Peyer's patch (tissue), 4 donors: ENCODE measurements at regions not wholly inside any gene's neighbourhood (a gene's known extent, or its start where the extent isn't known, plus 50 kb on each side); places are given as distances from the start of the nearest gene placed in this dataset.

Experiments
- DNase-seq, 3 donors: peaks; one replicate each; pipeline ENCODE4 v3.0.0-alpha.2; 2017 to 2019
- H3K27ac ChIP-seq, 4 donors: fragments of 200-600 bp; sonication (generic); one replicate each; pipeline ENCODE4 v1.5.1; 2016 to 2019
- H3K27me3 ChIP-seq, 2 donors: fragments of 200-600 bp; sonication (generic); one replicate each; pipeline ENCODE4 v1.5.1; 2019
- H3K36me3 ChIP-seq, 3 donors: fragments of 200-600 bp; sonication (generic); one replicate each; pipeline ENCODE4 v1.5.1; 2016 to 2019
- H3K4me1 ChIP-seq, 4 donors: fragments of 200-600 bp; sonication (generic); one replicate each; pipeline ENCODE4 v1.5.1; 2016 to 2019
- H3K4me3 ChIP-seq, 4 donors: fragments of 200-600 bp; sonication (generic); 1 replicate in 3 of 4; 2 replicates in 1 of 4; pipeline ENCODE4 v1.5.1; 2016 to 2019; ENCODE audit warnings: mild to moderate bottlenecking in 1 of 4
- H3K9me3 ChIP-seq, 4 donors: fragments of 200-600 bp; sonication (generic); one replicate each; pipeline ENCODE4 v1.5.1; 2016 to 2019; ENCODE audit warnings: mild to moderate bottlenecking in 1 of 4
- POLR2A ChIP-seq, 2 donors: fragments of 450-650 bp; IDR thresholded peaks; one replicate each; pipeline ENCODE4 v1.5.1; 2017; ENCODE audit warnings: antibody characterized with exemption in 2 of 2, mild to moderate bottlenecking in 2 of 2, moderate library complexity in 2 of 2
- TF ChIP-seq, protein P1 (sequence below), 6 experiments: fragments of 450-650 bp in 4 of 6; fragments of 200-600 bp in 2 of 6; sonication (generic) in 1 of 6; IDR thresholded peaks; one replicate each; pipeline ENCODE4 v1.5.1; 2017 to 2019; ENCODE audit warnings: antibody characterized with exemption in 6 of 6, mild to moderate bottlenecking in 3 of 6, moderate library complexity in 1 of 6

DNA sequence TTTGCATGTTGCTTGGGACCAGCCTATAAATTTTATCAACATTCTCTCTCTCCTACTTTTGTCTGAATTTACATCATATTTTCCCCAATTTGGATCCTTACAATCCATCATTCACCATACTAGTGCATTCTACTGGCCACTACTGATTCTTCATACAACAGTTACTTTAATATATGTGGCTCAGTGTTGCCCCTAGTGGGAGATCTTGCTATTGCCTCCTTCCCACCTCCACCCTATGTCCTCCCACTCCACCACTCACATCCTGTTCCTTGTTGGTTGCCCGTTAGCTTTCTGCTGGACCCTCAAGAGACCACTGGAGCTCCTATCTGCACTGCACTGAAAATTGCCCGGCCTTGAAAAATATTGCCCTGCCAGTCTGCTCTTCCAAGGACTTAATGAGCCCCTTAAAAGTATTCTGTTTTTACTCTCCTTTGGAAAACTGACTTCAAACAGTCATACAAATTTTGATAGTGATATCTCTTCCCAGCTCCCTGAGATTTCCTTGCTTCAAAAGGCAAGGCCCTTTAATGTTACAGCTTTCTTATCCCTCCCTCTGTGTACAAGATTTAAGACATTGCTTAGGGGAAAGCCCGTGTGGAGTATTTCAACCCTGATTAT, 243.2 kb upstream of the TMEM229A start:
- no peak overlapping the region for H3K27ac ChIP-seq
- H3K9me3 ChIP-seq = no peaks in the 10 kb centered on the region
- no peaks in the 10 kb centered on the region for H3K4me1 ChIP-seq
- H3K36me3 ChIP-seq = no peaks in the 10 kb centered on the region
- peak in 1 of 3 donors; percentile 45 for DNase-seq
- no peak for TF ChIP-seq POLR2A (IDR thresholded peaks at IDR 0.05)
- TF ChIP-seq, protein P1, sequence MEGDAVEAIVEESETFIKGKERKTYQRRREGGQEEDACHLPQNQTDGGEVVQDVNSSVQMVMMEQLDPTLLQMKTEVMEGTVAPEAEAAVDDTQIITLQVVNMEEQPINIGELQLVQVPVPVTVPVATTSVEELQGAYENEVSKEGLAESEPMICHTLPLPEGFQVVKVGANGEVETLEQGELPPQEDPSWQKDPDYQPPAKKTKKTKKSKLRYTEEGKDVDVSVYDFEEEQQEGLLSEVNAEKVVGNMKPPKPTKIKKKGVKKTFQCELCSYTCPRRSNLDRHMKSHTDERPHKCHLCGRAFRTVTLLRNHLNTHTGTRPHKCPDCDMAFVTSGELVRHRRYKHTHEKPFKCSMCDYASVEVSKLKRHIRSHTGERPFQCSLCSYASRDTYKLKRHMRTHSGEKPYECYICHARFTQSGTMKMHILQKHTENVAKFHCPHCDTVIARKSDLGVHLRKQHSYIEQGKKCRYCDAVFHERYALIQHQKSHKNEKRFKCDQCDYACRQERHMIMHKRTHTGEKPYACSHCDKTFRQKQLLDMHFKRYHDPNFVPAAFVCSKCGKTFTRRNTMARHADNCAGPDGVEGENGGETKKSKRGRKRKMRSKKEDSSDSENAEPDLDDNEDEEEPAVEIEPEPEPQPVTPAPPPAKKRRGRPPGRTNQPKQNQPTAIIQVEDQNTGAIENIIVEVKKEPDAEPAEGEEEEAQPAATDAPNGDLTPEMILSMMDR (IDR thresholded peaks at IDR 0.05) = peak in 4 of 6 experiments; percentile 18 to 43 (median 36)
- no peaks in the 10 kb centered on the region for H3K27me3 ChIP-seq
- no peak overlapping the region for H3K4me3 ChIP-seq

DNA sequence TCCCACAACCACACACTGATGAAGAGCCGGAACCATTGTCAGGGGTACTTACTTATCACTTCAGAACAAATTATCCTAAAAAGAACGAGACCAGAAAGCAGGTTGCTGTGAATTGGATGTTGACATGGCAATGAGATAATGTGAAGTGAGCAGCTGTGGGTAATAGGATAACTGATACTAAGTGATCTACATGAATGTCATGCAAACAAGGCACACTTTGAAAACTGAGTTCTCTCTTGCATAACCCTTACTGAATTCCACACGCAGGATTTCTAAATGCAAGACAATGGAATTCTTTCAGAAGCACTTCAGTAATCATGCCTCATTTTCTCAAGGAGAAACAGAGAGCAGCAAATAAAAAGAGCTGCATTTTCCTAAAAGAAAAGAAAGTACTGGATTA, 242.5 kb upstream of the TMEM229A start:
- Histone ChIP-seq H3K4me1 (no peaks in the 10 kb centered on the region), H3K9me3 (no peaks in the 10 kb centered on the region), H3K27ac (no peak overlapping the region), H3K27me3 (no peaks in the 10 kb centered on the region), H3K4me3 (no peak overlapping the region), H3K36me3 (no peaks in the 10 kb centered on the region)
- DNase-seq = no peak
- TF ChIP-seq, protein P1 (IDR thresholded peaks at IDR 0.05) = no peak
- TF ChIP-seq POLR2A (IDR thresholded peaks at IDR 0.05) = no peak

DNA sequence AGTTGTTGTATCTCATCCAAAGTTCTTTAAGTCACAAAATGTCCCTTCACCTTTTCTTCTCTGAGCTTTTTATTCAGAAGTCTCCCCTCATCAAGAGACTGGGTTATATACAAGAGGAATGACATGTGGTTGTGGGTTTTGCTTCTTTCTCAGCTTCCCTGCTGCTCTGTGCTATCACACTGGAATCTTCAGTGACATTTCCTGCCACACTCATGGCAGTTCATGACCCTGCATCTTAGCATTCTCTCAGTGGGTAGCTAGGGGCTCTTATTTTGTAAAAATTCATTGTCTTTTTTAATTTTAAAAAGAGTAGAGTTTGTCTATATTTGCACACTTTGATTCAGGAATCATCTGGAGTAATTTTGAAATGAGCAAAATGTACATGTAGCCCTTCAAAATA, 236.9 kb upstream of the TMEM229A start:
- TF ChIP-seq POLR2A (IDR thresholded peaks at IDR 0.05) = no peak
- TF ChIP-seq, protein P1 (IDR thresholded peaks at IDR 0.05) = no peak
- no peaks in the 10 kb centered on the region for H3K36me3 ChIP-seq
- no peak overlapping the region for H3K27ac ChIP-seq
- H3K9me3 ChIP-seq = no peaks in the 10 kb centered on the region
- H3K4me1 ChIP-seq = no peaks in the 10 kb centered on the region
- no peak for DNase-seq
- H3K4me3 ChIP-seq = no peak overlapping the region
- H3K27me3 ChIP-seq = no peaks in the 10 kb centered on the region

DNA sequence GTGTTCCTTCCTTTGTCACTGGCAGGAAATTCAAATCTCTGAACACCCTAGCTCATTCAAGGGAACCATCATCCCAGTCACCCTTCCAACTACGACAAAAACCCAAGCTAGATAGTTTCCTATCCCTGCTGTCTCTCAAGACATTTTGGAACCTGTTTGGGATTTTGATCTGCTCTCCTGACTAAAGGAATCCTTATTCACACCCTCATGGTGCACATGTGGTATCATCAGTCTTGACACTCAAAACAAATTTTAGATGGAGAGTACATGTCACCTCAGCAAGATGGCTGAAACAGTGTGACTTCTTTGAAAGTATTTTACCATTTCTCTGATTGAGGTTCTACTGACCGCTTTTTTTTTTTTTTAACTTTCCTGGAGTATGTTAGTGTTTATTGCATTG, 234.3 kb upstream of the TMEM229A start:
- Histone ChIP-seq H3K9me3 (no peaks in the 10 kb centered on the region), H3K27ac (no peak overlapping the region), H3K4me3 (no peak overlapping the region), H3K36me3 (no peaks in the 10 kb centered on the region), H3K27me3 (no peaks in the 10 kb centered on the region), H3K4me1 (no peaks in the 10 kb centered on the region)
- DNase-seq = no peak
- TF ChIP-seq POLR2A (IDR thresholded peaks at IDR 0.05) = no peak
- TF ChIP-seq, protein P1 (IDR thresholded peaks at IDR 0.05) = no peak

DNA sequence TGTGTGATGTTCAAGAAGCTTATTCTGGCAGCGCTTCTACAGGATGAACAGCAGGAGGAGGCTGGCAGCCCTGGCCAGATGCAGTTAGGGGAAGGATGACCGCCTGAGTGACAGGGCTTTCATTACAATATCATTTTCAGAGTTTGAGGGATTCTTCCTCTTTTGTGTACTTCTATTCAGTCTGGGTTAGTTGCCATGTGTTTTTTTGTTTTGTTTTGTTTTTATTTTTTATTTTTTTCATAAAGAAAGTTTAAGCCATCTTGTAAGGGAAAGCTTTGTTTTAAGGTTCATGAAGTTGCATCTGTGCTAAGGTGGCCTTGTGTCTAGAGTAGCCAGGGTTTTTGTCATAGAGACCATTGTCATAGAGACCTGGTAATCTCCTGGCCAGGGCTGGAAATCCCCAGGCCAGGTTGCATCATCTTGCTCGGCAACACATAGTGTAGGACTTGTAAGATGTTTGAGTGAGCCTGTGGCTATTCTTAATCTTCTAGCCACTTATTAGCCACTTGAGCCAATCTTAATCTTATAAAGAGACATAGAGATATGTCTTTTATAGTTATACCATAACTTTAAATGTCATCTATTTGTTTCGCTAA, 230.5 kb upstream of the TMEM229A start:
- no peak overlapping the region for H3K4me3 ChIP-seq
- TF ChIP-seq, protein P1 (IDR thresholded peaks at IDR 0.05) = no peak
- TF ChIP-seq POLR2A (IDR thresholded peaks at IDR 0.05) = no peak
- no peak for DNase-seq
- no peaks in the 10 kb centered on the region for H3K9me3 ChIP-seq
- H3K36me3 ChIP-seq = no peaks in the 10 kb centered on the region
- no peaks in the 10 kb centered on the region for H3K4me1 ChIP-seq
- H3K27ac ChIP-seq = no peak overlapping the region
- no peaks in the 10 kb centered on the region for H3K27me3 ChIP-seq
